ENCODE measurements at regions not wholly inside any gene's neighbourhood (a gene's known extent, or its start where the extent isn't known, plus 50 kb on each side); places are given as distances from the start of the nearest gene placed in this dataset.

DNA sequence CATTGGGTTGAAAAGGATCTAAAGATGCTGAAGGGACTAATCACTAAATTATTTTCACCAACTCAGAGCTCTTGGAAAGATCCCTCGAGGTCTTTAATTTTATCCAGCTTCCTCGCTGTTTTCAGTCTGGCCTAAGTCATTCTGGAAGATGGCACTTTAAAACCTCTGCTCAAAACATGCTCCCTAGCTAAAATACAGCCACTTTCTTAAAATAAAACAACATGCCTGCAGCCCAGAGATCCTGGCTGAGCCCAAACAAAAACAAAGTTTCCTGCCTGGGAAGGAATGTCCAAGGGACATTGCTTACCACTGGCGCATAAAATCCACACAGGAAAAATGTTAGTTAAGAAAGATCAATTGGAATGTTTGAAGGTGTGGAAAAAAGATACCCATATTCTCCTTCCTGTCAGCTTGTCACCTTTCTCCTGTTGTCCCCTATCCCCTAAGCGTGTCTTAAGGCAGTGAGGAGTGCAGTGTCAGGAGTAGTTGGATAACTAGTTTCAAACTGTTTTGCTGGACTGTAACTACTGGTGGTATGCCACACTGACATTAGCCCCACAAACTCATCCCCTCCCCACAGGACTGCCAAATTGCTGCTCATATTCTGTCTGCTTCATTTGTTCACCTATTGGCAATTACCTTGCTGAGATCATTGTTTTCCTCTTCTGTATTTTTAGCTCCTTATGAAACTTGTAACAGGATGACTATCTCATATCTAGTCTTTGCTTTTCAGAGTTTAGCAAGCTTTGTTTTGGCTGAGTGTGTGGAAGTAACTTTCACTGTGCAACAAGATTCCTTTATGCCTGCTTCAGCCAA is 108.3 kb upstream of the SESN3 start:
- TF ChIP-seq, protein P1, sequence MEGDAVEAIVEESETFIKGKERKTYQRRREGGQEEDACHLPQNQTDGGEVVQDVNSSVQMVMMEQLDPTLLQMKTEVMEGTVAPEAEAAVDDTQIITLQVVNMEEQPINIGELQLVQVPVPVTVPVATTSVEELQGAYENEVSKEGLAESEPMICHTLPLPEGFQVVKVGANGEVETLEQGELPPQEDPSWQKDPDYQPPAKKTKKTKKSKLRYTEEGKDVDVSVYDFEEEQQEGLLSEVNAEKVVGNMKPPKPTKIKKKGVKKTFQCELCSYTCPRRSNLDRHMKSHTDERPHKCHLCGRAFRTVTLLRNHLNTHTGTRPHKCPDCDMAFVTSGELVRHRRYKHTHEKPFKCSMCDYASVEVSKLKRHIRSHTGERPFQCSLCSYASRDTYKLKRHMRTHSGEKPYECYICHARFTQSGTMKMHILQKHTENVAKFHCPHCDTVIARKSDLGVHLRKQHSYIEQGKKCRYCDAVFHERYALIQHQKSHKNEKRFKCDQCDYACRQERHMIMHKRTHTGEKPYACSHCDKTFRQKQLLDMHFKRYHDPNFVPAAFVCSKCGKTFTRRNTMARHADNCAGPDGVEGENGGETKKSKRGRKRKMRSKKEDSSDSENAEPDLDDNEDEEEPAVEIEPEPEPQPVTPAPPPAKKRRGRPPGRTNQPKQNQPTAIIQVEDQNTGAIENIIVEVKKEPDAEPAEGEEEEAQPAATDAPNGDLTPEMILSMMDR (IDR thresholded peaks at IDR 0.05), result no peak
- TF ChIP-seq POLR2A (IDR thresholded peaks at IDR 0.05) (no peak), EP300 (IDR thresholded peaks at IDR 0.05) (no peak)

Data from ovary (tissue), 3 donors.